Smooth muscle cell (in vitro differentiated cells): ENCODE measurements at regions not wholly inside any gene's neighbourhood (a gene's known extent, or its start where the extent isn't known, plus 50 kb on each side); places are given as distances from the start of the nearest gene placed in this dataset.

Experiments
- DNase-seq: peaks from one replicate; lab custom pipeline; 2025; ENCODE audit not compliant: unreplicated experiment; lab: John Stamatoyannopoulos, UW
- H2AFZ ChIP-seq: fragments of 200-600 bp; sonication (generic); 2 replicates; pipeline ENCODE4 v1.6.0; 2016; ENCODE audit warnings: antibody characterized with exemption, low read depth, mild to moderate bottlenecking
- H3F3A ChIP-seq: fragments of 200-600 bp; sonication (generic); 2 replicates; pipeline ENCODE4 v1.6.0; 2017; ENCODE audit warnings: antibody characterized with exemption, low read depth
- H3K27ac ChIP-seq: fragments of 200-600 bp; sonication (generic); 2 replicates; pipeline ENCODE4 v1.5.1; 2016; ENCODE audit warnings: low read depth, mild to moderate bottlenecking
- H3K27me3 ChIP-seq: fragments of 200-600 bp; sonication (generic); 2 replicates; pipeline ENCODE4 v1.6.1; 2016; ENCODE audit warnings: low read depth, mild to moderate bottlenecking
- H3K36me3 ChIP-seq: fragments of 200-600 bp; sonication (generic); 2 replicates; pipeline ENCODE4 v1.5.1; 2016; ENCODE audit warnings: low read depth
- H3K4me1 ChIP-seq: fragments of 200-600 bp; sonication (generic); 2 replicates; pipeline ENCODE4 v1.5.1; 2016; ENCODE audit warnings: low read depth
- H3K4me2 ChIP-seq: fragments of 200-600 bp; sonication (generic); 2 replicates; pipeline ENCODE4 v1.6.0; 2016; ENCODE audit warnings: mild to moderate bottlenecking
- H3K4me3 ChIP-seq: fragments of 200-600 bp; sonication (generic); 2 replicates; pipeline ENCODE4 v1.5.1; 2016; ENCODE audit warnings: mild to moderate bottlenecking
- H3K79me2 ChIP-seq: fragments of 200-600 bp; sonication (generic); 2 replicates; pipeline ENCODE4 v1.6.0; 2016; ENCODE audit warnings: low read depth, mild to moderate bottlenecking
- H3K9ac ChIP-seq: fragments of 200-600 bp; sonication (generic); 2 replicates; pipeline ENCODE4 v1.6.0; 2016; ENCODE audit warnings: low read depth
- H3K9me3 ChIP-seq: fragments of 200-600 bp; sonication (generic); replicated peaks from 2 replicates; pipeline ENCODE4 v1.5.1; 2016; ENCODE audit warnings: low read depth
- H4K20me1 ChIP-seq: fragments of 200-600 bp; sonication (generic); 2 replicates; pipeline ENCODE4 v1.6.0; 2016; ENCODE audit warnings: low read depth
- CTCF ChIP-seq: fragments of 200-600 bp; sonication (generic); IDR thresholded peaks from 2 replicates; pipeline ENCODE4 v1.5.1; 2017; ENCODE audit warnings: borderline replicate concordance, mild to moderate bottlenecking, antibody characterized with exemption; ENCODE audit not compliant: insufficient read depth, poor library complexity, severe bottlenecking
- WGBS: methylation state at CpG from one replicate; pipeline ENCODE4 v1.1.7; 2016; ENCODE audit warnings: low lambda C conversion rate; 5-methylcytosine and 5-hydroxymethylcytosine counted together

GRCh38 chr1:193462629-193463320, 276.4 kb upstream of the B3GALT2 start:
- Histone ChIP-seq H3K79me2 (no peaks in the 10 kb centered on the region), H3K4me1 (peaks cover 11% of the 10 kb centered on the region), H3K9me3 (no peaks in the 10 kb centered on the region), H3K27me3 (no peaks in the 10 kb centered on the region), H3K36me3 (no peaks in the 10 kb centered on the region), H3K4me2 (peak overlapping the region; percentile 5), H4K20me1 (no peaks in the 10 kb centered on the region), H3F3A (no peaks in the 10 kb centered on the region), H3K9ac (no peak overlapping the region), H3K27ac (no peak overlapping the region), H2AFZ (peak overlapping the region; percentile 12), H3K4me3 (no peak overlapping the region)
- TF ChIP-seq CTCF: no peak
- no peak for DNase-seq
- WGBS: 33% methylated on average over 5 of the region's 5 CpGs

- no peaks in the 10 kb centered on the region for H3K79me2 ChIP-seq
- H2AFZ ChIP-seq: no peak overlapping the region
- no peak for DNase-seq
- H3K27ac ChIP-seq: no peak overlapping the region
- peaks cover 11% of the 10 kb centered on the region for H3K4me1 ChIP-seq
- H3K36me3 ChIP-seq: no peaks in the 10 kb centered on the region
- H3K9me3 ChIP-seq: no peaks in the 10 kb centered on the region
- H3K9ac ChIP-seq: no peak overlapping the region
- H3K27me3 ChIP-seq: no peaks in the 10 kb centered on the region
- no peak overlapping the region for H3K4me3 ChIP-seq
- H4K20me1 ChIP-seq: no peaks in the 10 kb centered on the region
- no peaks in the 10 kb centered on the region for H3F3A ChIP-seq
- H3K4me2 ChIP-seq: no peak overlapping the region
- WGBS: 95% methylated on average over 5 of the region's 5 CpGs
- TF ChIP-seq CTCF: no peak
Observed at GRCh38 chr1:193458628-193459027, 272.2 kb upstream of the B3GALT2 start.

- no peak for TF ChIP-seq CTCF
- Histone ChIP-seq H3K36me3 (no peaks in the 10 kb centered on the region), H3K9me3 (no peaks in the 10 kb centered on the region), H4K20me1 (no peaks in the 10 kb centered on the region), H3K4me3 (no peak overlapping the region), H3K9ac (no peak overlapping the region), H2AFZ (no peak overlapping the region), H3K79me2 (no peaks in the 10 kb centered on the region), H3K4me1 (peaks cover 3% of the 10 kb centered on the region), H3K4me2 (no peak overlapping the region), H3K27me3 (no peaks in the 10 kb centered on the region), H3K27ac (no peak overlapping the region), H3F3A (no peaks in the 10 kb centered on the region)
- WGBS: 91% methylated on average over 9 of the region's 9 CpGs
- DNase-seq: no peak
Observed at GRCh38 chr1:193457676-193458075, 271.3 kb upstream of the B3GALT2 start.

- H3K27ac ChIP-seq: no peak overlapping the region
- H3K9me3 ChIP-seq: no peaks in the 10 kb centered on the region
- no peaks in the 10 kb centered on the region for H3K27me3 ChIP-seq
- no peaks in the 10 kb centered on the region for H4K20me1 ChIP-seq
- no peak overlapping the region for H2AFZ ChIP-seq
- no peak for DNase-seq
- no peaks in the 10 kb centered on the region for H3K4me1 ChIP-seq
- TF ChIP-seq CTCF: no peak
- H3K4me2 ChIP-seq: no peak overlapping the region
- no peaks in the 10 kb centered on the region for H3K79me2 ChIP-seq
- no peak overlapping the region for H3K9ac ChIP-seq
- H3F3A ChIP-seq: no peaks in the 10 kb centered on the region
- H3K4me3 ChIP-seq: no peak overlapping the region
- WGBS: 73% methylated on average over 2 of the region's 2 CpGs
- no peaks in the 10 kb centered on the region for H3K36me3 ChIP-seq
Observed at GRCh38 chr1:193456811-193457280, 270.4 kb upstream of the B3GALT2 start.
